Fibroblast of pulmonary artery (primary cell): ENCODE measurements at regions not wholly inside any gene's neighbourhood (a gene's known extent, or its start where the extent isn't known, plus 50 kb on each side); places are given as distances from the start of the nearest gene placed in this dataset.

ENCODE experiments used
- DNase-seq: peaks from one replicate; pipeline ENCODE4 v3.0.0-alpha.2; 2010; ENCODE audit warnings: low read depth
- H3K4me3 ChIP-seq: replicated peaks from 2 replicates; pipeline ENCODE4 v1.5.1; 2011; ENCODE audit warnings: low read depth, mild to moderate bottlenecking, control low read depth, low read length, moderate library complexity
- CTCF ChIP-seq: IDR thresholded peaks from 2 replicates; pipeline ENCODE4 v1.5.1; 2011; ENCODE audit warnings: mild to moderate bottlenecking, control low read depth, low read length, inconsistent platforms; ENCODE audit errors: missing control alignments

GRCh38 chr5:133890314-133890713 is 78.1 kb downstream of the C5orf15 start:
- H3K4me3 ChIP-seq: no peak overlapping the region
- no peak for DNase-seq
- TF ChIP-seq CTCF: no peak

- DNase-seq: no peak
- no peak for TF ChIP-seq CTCF
- H3K4me3 ChIP-seq: no peak overlapping the region
These were observed 79.0 kb downstream of the C5orf15 start for GRCh38 chr5:133889271-133889905.

GRCh38 chr5:133888625-133888991 is 79.8 kb downstream of the C5orf15 start:
- no peak overlapping the region for H3K4me3 ChIP-seq
- no peak for DNase-seq
- no peak for TF ChIP-seq CTCF

- no peak for DNase-seq
- no peak for TF ChIP-seq CTCF
- H3K4me3 ChIP-seq: no peak overlapping the region
These were observed 82.9 kb downstream of the C5orf15 start for GRCh38 chr5:133885566-133885965.

- no peak for TF ChIP-seq CTCF
- H3K4me3 ChIP-seq: no peak overlapping the region
- DNase-seq: peak; percentile 7
These were observed 83.7 kb downstream of the C5orf15 start for GRCh38 chr5:133884569-133885311.

- TF ChIP-seq CTCF: no peak
- H3K4me3 ChIP-seq: no peak overlapping the region
- no peak for DNase-seq
These were observed 84.5 kb downstream of the C5orf15 start for GRCh38 chr5:133883916-133884315.

GRCh38 chr5:133882846-133883245 is 85.6 kb downstream of the C5orf15 start:
- TF ChIP-seq CTCF: no peak

More at GRCh38 chr5:133882846-133883245, 85.6 kb downstream of the C5orf15 start:
- no peak for DNase-seq
- no peak overlapping the region for H3K4me3 ChIP-seq
